HG02571 (cell line): ENCODE measurements at regions not wholly inside any gene's neighbourhood (a gene's known extent, or its start where the extent isn't known, plus 50 kb on each side); places are given as distances from the start of the nearest gene placed in this dataset.
"Not testable (repeated sequence)": the region's sequence is repeated elsewhere in the genome, so short reads cannot be mapped to it uniquely, and the experiment has no call there.

Source experiments
- ATAC-seq: cut with Tn5 transposase; IDR thresholded peaks from one replicate; pipeline ENCODE4 v1.9.1; 2021; ENCODE audit warnings: mild to moderate bottlenecking, moderate library complexity; ENCODE audit not compliant: unreplicated experiment

GRCh38 chr7:65069476-65069875 lies 63.0 kb upstream of the ERV3-1 start:
- ATAC-seq: not testable (repeated sequence)

- not testable (repeated sequence) for ATAC-seq
Measured at GRCh38 chr7:65062566-65062965, 56.1 kb upstream of the ERV3-1 start.

GRCh38 chr7:65059247-65059646 lies 52.8 kb upstream of the ERV3-1 start:
- not testable (repeated sequence) for ATAC-seq
